GM12878 (cell line): ENCODE measurements at regions not wholly inside any gene's neighbourhood (a gene's known extent, or its start where the extent isn't known, plus 50 kb on each side); places are given as distances from the start of the nearest gene placed in this dataset.

Source experiments
- ATAC-seq: fragments of 200-7000 bp; cut with Tn5 transposase; 3 replicates; pipeline ENCODE4 v1.9.1; 2020; ENCODE audit warnings: mild to moderate bottlenecking, moderate library complexity
- BruUV-seq: library from RNA; stranded (reverse); fragments of 400-500 nt; replicated peaks from 2 replicates; lab custom pipeline; 2021; lab: Mats Ljungman, UMichigan
- CTCF ChIA-PET: fragments of 300-600 bp; sonication (Branson Sonifier 250); formaldehyde crosslinking; extraction: SDS; loops from one replicate; lab custom pipeline; 2021; ENCODE audit warnings: inconsistent platforms; lab: Yijun Ruan, JAX
- POLR2A ChIA-PET: fragments of 350-600 bp; formaldehyde crosslinking; extraction: SDS; loops from one replicate; lab custom pipeline; 2021; ENCODE audit warnings: inconsistent platforms; lab: Charles Lee
- RAD21 ChIA-PET: fragments of 300-600 bp; sonication (Branson Sonifier 250); formaldehyde crosslinking; loops from one replicate; lab custom pipeline; 2023; ENCODE audit warnings: antibody characterized with exemption; ENCODE audit not compliant: unreplicated experiment; lab: Charles Lee
- SMC1A ChIA-PET: fragments of 300-600 bp; sonication (Branson Sonifier 250); formaldehyde crosslinking; loops from one replicate; lab custom pipeline; 2023; ENCODE audit not compliant: unreplicated experiment, uncharacterized antibody; lab: Charles Lee
- DNase-seq: peaks from one replicate; pipeline ENCODE4 v3.0.0-alpha.2; 2011; ENCODE audit warnings: low read depth, low spot score
- FAIRE-seq: peaks from 3 replicates; lab custom pipeline; 2011; peaks lifted over from hg19 to GRCh38; lab: Jason Lieb, UNC
- H2AFZ ChIP-seq: 2 replicates; pipeline ENCODE4 v1.6.0; 2011; ENCODE audit warnings: low read depth, low read length, control low read depth; ENCODE audit not compliant: control insufficient read depth
- H3K27ac ChIP-seq: 2 replicates; pipeline ENCODE4 v1.5.1; 2011; ENCODE audit warnings: control low read depth; ENCODE audit not compliant: control insufficient read depth, insufficient read depth
- H3K27me3 ChIP-seq, 2 experiments: replicated peaks in 1 of 2; 2 replicates each; pipeline versions ENCODE4 v1.6.0 to v1.6.1; 2011; ENCODE audit warnings: low read length in 1 of 2; ENCODE audit not compliant: control insufficient read depth in 2 of 2, insufficient read depth in 2 of 2
- H3K36me3 ChIP-seq, 2 experiments: 2 replicates each; pipeline ENCODE4 v1.5.1; 2011; ENCODE audit warnings: low read length in 1 of 2; ENCODE audit not compliant: control insufficient read depth in 2 of 2, insufficient read depth in 2 of 2
- H3K4me1 ChIP-seq: 2 replicates; pipeline ENCODE4 v1.6.1; 2011; ENCODE audit warnings: mild to moderate bottlenecking, low read length, moderate library complexity, mixed read lengths; ENCODE audit not compliant: control insufficient read depth, insufficient read depth
- H3K4me2 ChIP-seq: 2 replicates; pipeline ENCODE4 v1.6.0; 2011; ENCODE audit warnings: control low read depth; ENCODE audit not compliant: control insufficient read depth, insufficient read depth
- H3K4me3 ChIP-seq: fragments of 200-600 bp; sonication (generic); 2 replicates; pipeline ENCODE4 v1.5.1; 2016
- H3K79me2 ChIP-seq: 2 replicates; pipeline ENCODE4 v1.6.0; 2011; ENCODE audit warnings: low read length; ENCODE audit not compliant: control insufficient read depth, insufficient read depth
- H3K9ac ChIP-seq: 2 replicates; pipeline ENCODE4 v1.8.0; 2011; ENCODE audit warnings: low read length, control low read depth, mixed read lengths; ENCODE audit not compliant: control insufficient read depth, insufficient read depth
- H3K9me3 ChIP-seq: replicated peaks from 3 replicates; pipeline ENCODE4 v1.5.1; 2011; ENCODE audit warnings: mild to moderate bottlenecking, low read length; ENCODE audit not compliant: control insufficient read depth, insufficient read depth
- H4K20me1 ChIP-seq: 2 replicates; pipeline ENCODE4 v1.6.0; 2011; ENCODE audit not compliant: control insufficient read depth, insufficient read depth
- BACH1 ChIP-seq: fragments of 450-650 bp; IDR thresholded peaks from 2 replicates; pipeline ENCODE4 v1.6.1; 2017; ENCODE audit warnings: mild to moderate bottlenecking, borderline replicate concordance
- BMI1 ChIP-seq: fragments of 450-650 bp; IDR thresholded peaks from 2 replicates; pipeline ENCODE4 v1.6.1; 2016; ENCODE audit warnings: mild to moderate bottlenecking, moderate library complexity, borderline replicate concordance
- CHD1 ChIP-seq: IDR thresholded peaks from 2 replicates; pipeline ENCODE4 v1.6.1; 2012; ENCODE audit warnings: low read depth, low read length, improper control_type of control experiment
- FOS ChIP-seq: IDR thresholded peaks from 3 replicates; pipeline ENCODE4 v1.6.1; 2011; ENCODE audit warnings: borderline replicate concordance; ENCODE audit not compliant: insufficient read length; ENCODE audit errors: extremely low read depth
- HCFC1 ChIP-seq: fragments of 150-350 bp; IDR thresholded peaks from 2 replicates; pipeline ENCODE4 v1.6.1; 2014; ENCODE audit warnings: low read length
- JUND ChIP-seq: IDR thresholded peaks from 2 replicates; pipeline ENCODE4 v1.6.1; 2012; ENCODE audit warnings: low read depth, mild to moderate bottlenecking, low read length, improper control_type of control experiment, moderate library complexity
- KLF5 ChIP-seq: fragments of 450-650 bp; IDR thresholded peaks from 2 replicates; pipeline ENCODE4 v1.6.1; 2014; ENCODE audit warnings: mild to moderate bottlenecking; ENCODE audit not compliant: partially characterized antibody
- NR2F1 ChIP-seq: fragments of 450-650 bp; conservative IDR thresholded peaks from 2 replicates; pipeline ENCODE4 v1.6.1; 2017; ENCODE audit warnings: mild to moderate bottlenecking
- PML ChIP-seq: IDR thresholded peaks from 2 replicates; pipeline ENCODE4 v1.6.1; 2012; ENCODE audit warnings: low read length, inconsistent platforms
- POU2F2 ChIP-seq: IDR thresholded peaks from 3 replicates; pipeline ENCODE4 v1.6.1; 2011; ENCODE audit warnings: low read depth, mild to moderate bottlenecking, low read length, borderline replicate concordance
- RB1 ChIP-seq: fragments of 450-650 bp; formaldehyde crosslinking; IDR thresholded peaks from 2 replicates; pipeline ENCODE4 v1.6.1; 2017; ENCODE audit warnings: mild to moderate bottlenecking, borderline replicate concordance
- SMC3 ChIP-seq: IDR thresholded peaks from 2 replicates; pipeline ENCODE4 v1.6.1; 2011; ENCODE audit warnings: low read length, improper control_type of control experiment, borderline replicate concordance
- WGBS: methylation state at CpG from one replicate; pipeline ENCODE4 v1.1.6; 2016; ENCODE audit warnings: low lambda C conversion rate; ENCODE audit not compliant: insufficient replicate concordance, insufficient coverage; ENCODE audit errors: missing lambda C conversion rate; 5-methylcytosine and 5-hydroxymethylcytosine counted together
- in situ Hi-C: fragments of 300-500 bp; cut with MboI; formaldehyde crosslinking; loops from 9 replicates; pipeline ENCODE4 v1.14.3; 2018; ENCODE audit warnings: mixed read lengths
- intact Hi-C: fragments of 100-400 bp; cut with micrococcal nuclease; formaldehyde crosslinking; loops from one replicate; pipeline ENCODE4 v1.14.2; 2022; ENCODE audit not compliant: unreplicated experiment
- TF ChIP-seq, protein P1 (sequence below): fragments of 150-350 bp; IDR thresholded peaks from 2 replicates; pipeline ENCODE4 v1.6.1; 2014; ENCODE audit warnings: mild to moderate bottlenecking, low read depth, low read length

DNA sequence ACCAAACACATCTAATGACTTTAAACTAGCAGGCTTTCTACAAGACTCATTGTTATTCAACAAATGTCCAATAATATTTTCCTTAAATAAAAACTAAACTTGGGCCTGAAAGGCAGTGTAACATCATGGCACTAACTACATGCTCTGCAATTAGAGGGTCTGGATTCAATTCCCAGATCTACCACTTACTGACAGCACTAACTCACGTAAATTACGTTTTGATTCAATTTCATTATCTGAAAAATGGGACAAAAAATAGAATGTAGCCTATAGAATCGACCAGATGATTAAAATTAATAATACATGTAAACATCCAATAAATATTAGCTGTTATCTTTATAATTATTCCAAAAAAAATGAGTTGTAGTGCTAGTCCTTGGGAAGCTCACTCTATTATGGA is 98.0 kb upstream of the DDX18 start:
- no peaks in the 10 kb centered on the region for H3K4me1 ChIP-seq
- H3K9me3 ChIP-seq, result no peaks in the 10 kb centered on the region
- SMC1A ChIA-PET, result no interaction called here
- TF ChIP-seq BACH1 (no peak), HCFC1 (no peak), JUND (no peak), FOS (no peak)
- POLR2A ChIA-PET, result no interaction called here
- in situ Hi-C loops (no loop called here), intact Hi-C loops (no loop called here)
- H3K4me2 ChIP-seq, result no peak overlapping the region
- no peaks in the 10 kb centered on the region for H3K36me3 ChIP-seq
- no peak overlapping the region for H3K4me3 ChIP-seq
- H3K79me2 ChIP-seq, result no peaks in the 10 kb centered on the region
- CTCF ChIA-PET, result no interaction called here
- FAIRE-seq (no peak), ATAC-seq (no peak), DNase-seq (no peak)
- WGBS, result 30% methylated on average over 3 of the region's 3 CpGs
- H3K27me3 ChIP-seq, result no peaks in the 10 kb centered on the region
- H3K27ac ChIP-seq, result no peak overlapping the region
- H2AFZ ChIP-seq, result no peak overlapping the region
- RAD21 ChIA-PET, result no interaction called here
- BruUV-seq, result no TSS peak
- no peak overlapping the region for H3K9ac ChIP-seq
- H4K20me1 ChIP-seq, result no peaks in the 10 kb centered on the region

DNA sequence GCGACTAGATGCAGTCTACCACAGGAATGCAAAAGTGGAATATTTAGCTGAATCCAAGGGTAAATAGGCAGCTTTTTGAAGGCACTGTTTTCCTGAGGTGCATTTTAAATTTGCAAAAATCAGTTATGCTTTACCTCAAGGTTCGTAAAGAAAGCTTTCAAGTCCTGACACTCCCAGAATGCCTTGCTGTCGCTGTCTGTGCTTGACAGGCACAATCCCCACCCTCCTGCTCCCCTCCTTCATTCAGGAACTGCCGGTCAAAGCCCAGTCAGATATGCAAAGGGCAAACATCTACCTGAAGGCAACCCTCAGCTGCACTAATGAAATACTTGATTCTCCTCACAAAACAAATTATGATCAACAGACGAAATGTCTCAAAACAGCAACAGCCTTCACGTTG is 97.4 kb upstream of the DDX18 start:
- ChIA-PET POLR2A (no interaction called here), CTCF (interaction anchor here (1.3 kb wide), 1 partner anchor 14 kb away, joined by 5 read pairs; no protein-coding TSS in a partner anchor), SMC1A (no interaction called here)
- H3K9me3 ChIP-seq, result no peaks in the 10 kb centered on the region
- ATAC-seq (no peak), DNase-seq (no peak)
- no peak overlapping the region for H3K4me3 ChIP-seq
- H2AFZ ChIP-seq, result no peak overlapping the region
- no peaks in the 10 kb centered on the region; the same call in 1 of the 2 replicates for H3K4me1 ChIP-seq
- no TSS peak for BruUV-seq
- no peak overlapping the region for H3K9ac ChIP-seq
- no peaks in the 10 kb centered on the region for H4K20me1 ChIP-seq
- no peak overlapping the region for H3K27ac ChIP-seq
- H3K36me3 ChIP-seq, result no peaks in the 10 kb centered on the region
- no peaks in the 10 kb centered on the region for H3K79me2 ChIP-seq
- H3K27me3 ChIP-seq, result no peaks in the 10 kb centered on the region
- TF ChIP-seq SMC3, result no peak
- TF ChIP-seq CHD1, result no peak
- TF ChIP-seq RB1, result no peak
- no peak for TF ChIP-seq PML
- TF ChIP-seq, protein P1, sequence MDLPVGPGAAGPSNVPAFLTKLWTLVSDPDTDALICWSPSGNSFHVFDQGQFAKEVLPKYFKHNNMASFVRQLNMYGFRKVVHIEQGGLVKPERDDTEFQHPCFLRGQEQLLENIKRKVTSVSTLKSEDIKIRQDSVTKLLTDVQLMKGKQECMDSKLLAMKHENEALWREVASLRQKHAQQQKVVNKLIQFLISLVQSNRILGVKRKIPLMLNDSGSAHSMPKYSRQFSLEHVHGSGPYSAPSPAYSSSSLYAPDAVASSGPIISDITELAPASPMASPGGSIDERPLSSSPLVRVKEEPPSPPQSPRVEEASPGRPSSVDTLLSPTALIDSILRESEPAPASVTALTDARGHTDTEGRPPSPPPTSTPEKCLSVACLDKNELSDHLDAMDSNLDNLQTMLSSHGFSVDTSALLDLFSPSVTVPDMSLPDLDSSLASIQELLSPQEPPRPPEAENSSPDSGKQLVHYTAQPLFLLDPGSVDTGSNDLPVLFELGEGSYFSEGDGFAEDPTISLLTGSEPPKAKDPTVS, result no peak
- TF ChIP-seq KLF5, result no peak
- TF ChIP-seq BMI1, result no peak
- TF ChIP-seq NR2F1, result no peak
- no peak for TF ChIP-seq POU2F2
- TF ChIP-seq JUND, result no peak
- TF ChIP-seq, all 136 proteins: peak for 0
- intact Hi-C loops (no loop called here), in situ Hi-C loops (no loop called here)
- WGBS, result 6% methylated on average over 6 of the region's 6 CpGs
- no peak overlapping the region for H3K4me2 ChIP-seq
- RAD21 ChIA-PET, result no interaction called here
- FAIRE-seq, result no peak
